GM19193 (cell line): ENCODE measurements at regions not wholly inside any gene's neighbourhood (a gene's known extent, or its start where the extent isn't known, plus 50 kb on each side); places are given as distances from the start of the nearest gene placed in this dataset.

ENCODE experiments used
- POLR2A ChIP-seq: IDR thresholded peaks from 4 replicates; pipeline ENCODE4 v1.6.1; 2011; ENCODE audit not compliant: insufficient read depth, insufficient read length; ENCODE audit errors: extremely low read depth

DNA sequence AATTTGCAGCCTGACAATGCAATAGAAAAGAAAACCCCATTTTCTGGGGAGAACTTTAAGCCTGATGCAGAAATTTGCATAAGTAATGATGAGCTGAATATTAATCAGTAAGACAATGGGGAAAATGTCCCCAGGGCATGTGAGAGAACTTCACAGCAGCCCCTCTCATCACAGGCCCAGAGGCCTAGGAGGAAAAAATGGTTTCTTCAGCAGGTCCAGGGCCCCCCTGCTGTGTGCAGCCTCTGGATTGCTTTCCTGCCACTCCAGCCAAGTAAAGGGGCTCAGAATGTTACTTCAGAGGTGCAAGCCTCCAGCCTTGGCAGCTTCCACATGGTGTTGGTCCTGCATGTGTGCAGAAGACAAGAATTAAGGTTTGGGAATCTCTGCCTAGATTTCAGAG lies 900.3 kb upstream of the ROBO1 start:
- no peak for TF ChIP-seq POLR2A

DNA sequence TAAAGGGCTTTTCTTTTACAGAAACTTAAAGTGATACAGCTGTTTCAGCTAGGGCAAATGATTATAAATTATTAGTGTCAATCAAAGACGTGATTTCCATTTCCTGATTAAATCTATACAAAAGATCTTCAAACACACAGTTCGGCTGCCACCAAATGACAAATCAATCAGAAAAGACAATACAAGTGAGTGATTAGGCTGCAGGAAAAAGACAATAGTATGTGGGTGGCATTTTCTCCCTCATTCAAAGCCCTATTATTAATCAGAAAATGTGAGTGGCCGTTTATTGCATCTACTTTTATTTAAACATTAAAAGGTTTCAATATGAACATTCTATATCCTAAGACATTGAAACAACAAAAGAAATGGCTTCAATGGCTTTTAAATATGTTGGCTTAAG lies 895.6 kb upstream of the ROBO1 start:
- no peak for TF ChIP-seq POLR2A

DNA sequence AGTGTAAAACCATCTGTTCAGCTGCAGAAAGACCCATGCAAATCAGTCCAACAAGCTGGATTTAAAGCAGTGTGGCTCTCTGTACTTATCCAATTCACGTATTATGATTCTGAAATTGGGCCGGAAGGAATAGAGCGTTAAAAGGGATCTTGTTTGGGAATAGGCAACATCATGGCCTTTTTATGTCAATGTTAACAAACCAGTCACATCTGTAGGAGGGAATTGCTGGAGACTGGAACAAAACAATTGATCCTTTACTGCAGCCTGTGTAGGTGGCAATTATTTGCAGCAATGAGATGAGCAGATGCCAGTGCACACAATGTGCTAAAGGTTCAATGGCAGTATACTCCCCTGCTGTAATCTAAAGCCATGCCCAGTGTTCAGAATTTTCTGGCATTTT lies 887.4 kb upstream of the ROBO1 start:
- TF ChIP-seq POLR2A = no peak

DNA sequence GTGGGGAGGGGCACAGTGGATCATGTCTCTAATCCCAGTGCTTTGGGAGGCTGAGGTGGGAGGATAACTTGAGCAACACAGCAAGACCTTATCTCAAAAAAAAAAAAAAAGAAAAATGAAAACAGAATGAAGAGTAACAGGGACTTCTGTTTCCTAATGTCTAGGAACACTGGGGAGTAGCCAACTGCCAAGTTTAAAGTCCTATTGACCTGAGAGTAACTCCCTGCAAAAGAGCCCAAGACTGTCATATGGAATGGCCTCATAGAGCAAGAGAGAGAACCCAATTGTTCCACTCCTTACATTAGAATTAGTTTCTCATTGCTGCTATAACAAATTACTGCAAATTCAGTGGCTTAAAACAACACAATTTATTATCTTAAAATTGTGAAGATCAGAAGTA lies 881.4 kb upstream of the ROBO1 start:
- no peak for TF ChIP-seq POLR2A

GRCh38 chr3:80643421-80643820 lies 875.6 kb upstream of the ROBO1 start:
- TF ChIP-seq POLR2A = no peak

DNA sequence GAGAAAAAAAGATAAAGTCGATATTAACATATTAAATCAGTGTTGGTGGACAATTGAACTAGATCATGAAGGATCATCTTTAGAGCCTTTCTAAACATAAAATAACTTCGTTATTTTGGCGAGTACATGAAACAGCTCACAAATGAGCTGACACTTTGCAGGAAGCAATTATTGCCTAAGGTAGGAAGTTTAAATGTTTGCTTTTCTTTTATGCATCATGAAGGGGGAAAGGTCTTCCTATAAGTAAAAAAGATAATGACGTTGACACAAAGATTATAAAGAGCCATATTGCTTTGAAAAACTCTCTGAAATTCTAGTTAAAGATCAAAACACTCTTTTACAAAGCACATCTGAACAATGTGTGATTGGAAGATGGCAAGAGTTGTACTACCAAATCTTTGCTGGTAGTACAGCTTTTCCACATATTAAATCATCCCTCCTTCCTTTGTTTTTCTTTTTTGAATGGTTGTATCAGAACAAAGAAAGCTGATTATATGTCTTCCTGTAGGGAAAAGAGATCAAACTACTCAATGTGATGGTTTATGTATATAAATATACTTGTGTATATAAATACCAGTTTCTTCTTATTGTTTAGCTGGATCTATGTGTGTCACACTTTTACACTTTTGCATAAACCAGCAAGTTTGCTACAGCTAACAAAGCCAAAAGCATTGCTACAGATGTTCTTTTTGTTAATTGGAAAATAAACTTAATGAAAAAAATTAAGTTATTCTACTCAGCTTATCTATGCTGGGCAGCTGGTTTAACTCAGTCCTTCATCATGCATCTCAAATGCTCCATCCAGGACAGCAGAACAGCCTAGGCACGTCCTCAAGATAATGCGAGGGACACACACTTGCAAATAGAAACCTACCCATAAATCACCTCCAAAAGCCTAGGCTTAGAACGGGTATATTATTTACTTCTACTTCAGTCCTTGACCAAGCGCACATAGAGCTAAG lies 850.8 kb upstream of the ROBO1 start:
- TF ChIP-seq POLR2A = no peak

DNA sequence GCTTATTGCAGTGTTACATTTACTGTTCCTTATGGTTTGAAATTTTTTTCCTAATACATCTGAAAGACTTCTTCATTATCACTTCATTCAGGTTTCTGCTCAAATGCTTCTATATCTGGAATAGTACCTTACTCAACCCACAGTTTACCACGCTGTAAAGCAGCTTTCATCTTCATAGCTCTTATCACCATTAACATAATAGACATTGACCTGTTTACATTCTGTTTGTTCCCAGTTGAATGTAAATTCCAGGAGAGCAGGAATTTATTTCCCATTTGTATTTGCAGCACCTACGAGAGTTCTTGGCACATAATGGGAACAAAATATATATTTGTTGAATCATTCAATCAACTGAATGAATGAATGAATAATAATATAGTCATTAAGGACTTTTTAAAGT lies 844.6 kb upstream of the ROBO1 start:
- no peak for TF ChIP-seq POLR2A

DNA sequence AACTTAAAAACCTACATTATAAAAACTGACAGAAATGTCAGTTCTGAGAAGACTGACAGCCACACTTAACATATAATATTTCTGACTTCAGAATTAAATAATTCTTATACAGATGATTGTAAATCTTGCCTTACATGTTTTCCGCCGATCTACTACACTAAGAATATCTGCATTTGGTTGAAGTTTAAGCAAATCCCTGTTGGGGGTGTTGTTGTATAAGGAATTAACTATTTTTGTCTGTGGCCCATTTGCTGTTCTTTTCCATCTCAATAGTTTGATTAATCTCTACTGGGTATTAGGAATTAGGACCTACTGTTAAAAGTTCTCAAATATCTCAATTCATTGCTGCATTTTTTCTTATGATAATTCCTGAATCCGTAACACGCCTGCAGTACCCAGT lies 838.3 kb upstream of the ROBO1 start:
- TF ChIP-seq POLR2A = no peak

DNA sequence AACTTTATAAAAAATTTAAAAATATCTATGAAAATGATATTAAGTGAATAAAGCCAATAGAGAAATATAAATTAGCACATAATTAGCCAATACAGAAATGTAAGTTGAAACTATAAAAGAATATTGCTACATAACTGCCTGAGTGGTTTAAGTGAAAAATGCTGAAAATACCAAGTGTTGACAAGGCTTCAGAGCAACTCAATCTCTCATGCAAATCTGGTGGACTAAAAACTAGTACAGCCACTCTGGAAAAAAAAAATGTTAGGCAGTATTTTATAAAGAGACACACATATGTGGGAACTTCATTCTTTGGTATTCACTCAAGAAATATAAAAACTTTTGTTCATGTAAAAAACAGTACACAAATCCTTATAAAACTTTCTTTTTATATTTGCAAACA lies 833.7 kb upstream of the ROBO1 start:
- TF ChIP-seq POLR2A = no peak

DNA sequence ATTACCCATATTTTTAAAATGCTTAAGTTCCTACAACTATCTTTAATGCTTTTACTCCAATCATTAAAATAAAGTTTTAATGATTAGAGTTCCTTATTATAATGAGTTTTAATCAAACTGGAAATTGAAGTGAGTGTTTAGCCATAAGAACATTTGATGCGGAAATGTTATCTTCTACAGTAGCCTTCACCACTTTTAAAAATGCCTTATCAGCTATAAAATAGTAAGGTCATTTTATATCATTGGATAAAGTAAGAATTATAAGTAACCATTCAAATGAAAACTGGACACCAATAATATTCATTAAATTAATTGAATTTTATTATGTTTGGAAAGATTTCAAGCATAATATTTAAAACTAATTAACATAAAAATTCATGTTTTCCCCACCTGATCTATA lies 825.0 kb upstream of the ROBO1 start:
- TF ChIP-seq POLR2A = no peak

GRCh38 chr3:80586338-80586737 lies 818.5 kb upstream of the ROBO1 start:
- TF ChIP-seq POLR2A = no peak

- TF ChIP-seq POLR2A = no peak
Measured at GRCh38 chr3:80580146-80580545, 812.3 kb upstream of the ROBO1 start.

DNA sequence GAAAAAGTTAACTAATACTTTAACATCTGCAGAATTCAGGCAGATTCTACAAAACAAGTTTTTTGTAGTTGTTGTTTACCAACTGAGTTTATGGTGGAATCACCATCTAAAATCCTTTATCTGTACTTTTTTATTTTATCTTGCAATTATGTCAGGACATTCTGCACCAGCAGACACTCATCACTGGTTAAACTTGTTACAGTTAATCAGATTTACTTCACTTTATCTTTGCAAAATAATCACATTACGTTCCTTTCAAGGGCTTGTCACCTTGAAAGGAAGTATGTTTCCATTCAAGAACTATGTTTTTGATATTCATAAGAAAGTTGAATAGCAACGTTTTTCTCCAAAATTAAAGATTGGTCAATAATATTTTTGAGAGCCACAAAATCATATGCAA lies 796.6 kb upstream of the ROBO1 start:
- TF ChIP-seq POLR2A = no peak

DNA sequence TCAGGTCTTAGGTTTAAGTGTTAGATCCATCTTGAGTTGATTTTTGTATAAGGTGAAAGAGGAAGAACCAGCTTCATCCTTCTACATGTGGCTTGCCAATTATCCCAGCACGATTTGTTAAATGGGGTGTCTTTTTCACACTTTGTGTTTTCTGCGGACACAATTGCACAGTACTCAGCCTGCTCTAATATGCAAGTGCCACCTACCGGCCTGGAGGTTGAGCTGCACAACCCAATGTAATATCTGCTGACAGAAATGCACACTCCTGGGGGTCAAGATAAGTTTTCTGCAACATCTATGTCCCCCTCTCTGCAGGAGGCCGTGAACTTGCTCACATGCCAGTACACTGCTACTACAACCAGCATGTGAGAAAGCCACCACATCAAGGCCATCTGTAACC lies 791.9 kb upstream of the ROBO1 start:
- TF ChIP-seq POLR2A = no peak

DNA sequence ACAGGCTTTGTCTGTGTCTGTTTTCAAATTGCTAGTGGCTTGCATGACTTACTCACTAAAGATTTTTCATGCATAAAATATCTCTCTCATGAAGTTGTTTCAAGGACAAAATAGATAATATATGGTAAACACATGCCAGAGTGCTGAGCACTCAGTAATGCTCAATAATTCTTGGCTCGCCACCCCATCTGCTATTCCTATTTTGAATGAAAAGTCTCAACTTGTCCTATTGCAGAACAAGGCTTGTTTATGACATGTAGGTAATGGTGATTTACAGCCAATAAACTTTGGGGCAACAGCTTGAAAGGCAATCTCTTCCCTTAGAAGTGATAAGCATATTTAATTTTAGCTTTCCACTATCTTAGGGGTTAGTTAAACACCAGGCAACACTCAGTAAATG lies 789.0 kb upstream of the ROBO1 start:
- no peak for TF ChIP-seq POLR2A

- no peak for TF ChIP-seq POLR2A
Measured at GRCh38 chr3:80554304-80554703, 786.5 kb upstream of the ROBO1 start.

DNA sequence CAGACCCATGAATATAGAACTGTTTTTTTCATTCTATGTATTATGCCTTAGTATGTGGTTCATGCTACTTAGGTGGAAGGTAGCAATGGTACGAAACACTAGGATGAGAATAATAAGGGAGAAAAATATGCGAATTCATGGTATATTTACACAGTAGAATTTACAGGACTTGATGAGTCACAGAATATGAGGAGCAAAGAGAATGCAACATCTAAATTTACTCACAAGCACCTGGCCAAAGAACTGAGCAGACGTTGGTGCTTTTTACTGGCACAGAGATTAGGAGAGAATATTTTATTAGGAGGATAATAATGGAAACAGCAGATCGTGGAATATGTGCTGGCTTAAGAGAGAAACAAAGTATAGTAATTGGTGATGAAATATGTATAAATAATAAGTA lies 785.4 kb upstream of the ROBO1 start:
- TF ChIP-seq POLR2A = no peak
